H9 (cell line): ENCODE measurements at regions not wholly inside any gene's neighbourhood (a gene's known extent, or its start where the extent isn't known, plus 50 kb on each side); places are given as distances from the start of the nearest gene placed in this dataset.

Experiments
- DNase-seq: peaks from one replicate; pipeline ENCODE4 v3.0.0-alpha.2; 2017
- H2AFZ ChIP-seq: one replicate; pipeline ENCODE4 v1.6.1; 2013; ENCODE audit warnings: mild to moderate bottlenecking, low read length, control low read depth, moderate library complexity
- H2AK5ac ChIP-seq: 2 replicates; pipeline ENCODE4 v1.6.1; 2013; ENCODE audit warnings: low read length, control low read depth, mixed read lengths; ENCODE audit not compliant: insufficient read length
- H2BK120ac ChIP-seq: one replicate; pipeline ENCODE4 v1.6.1; 2013; ENCODE audit warnings: low read depth, mild to moderate bottlenecking, low read length, control low read depth, inconsistent platforms; ENCODE audit not compliant: poor library complexity, severe bottlenecking
- H2BK12ac ChIP-seq: 2 replicates; pipeline ENCODE4 v1.6.1; 2013; ENCODE audit warnings: low read length, control low read depth, mixed read lengths, low read depth; ENCODE audit not compliant: insufficient read length
- H2BK15ac ChIP-seq: 2 replicates; pipeline ENCODE4 v1.6.1; 2013; ENCODE audit warnings: low read depth, low read length, control low read depth
- H2BK20ac ChIP-seq: one replicate; pipeline ENCODE4 v1.6.1; 2013; ENCODE audit warnings: low read depth, mild to moderate bottlenecking, low read length, control low read depth, inconsistent platforms; ENCODE audit not compliant: poor library complexity, severe bottlenecking
- H2BK5ac ChIP-seq: 2 replicates; pipeline ENCODE4 v1.6.1; 2013; ENCODE audit warnings: low read length, control low read depth, mixed read lengths; ENCODE audit not compliant: insufficient read length
- H3K14ac ChIP-seq: 2 replicates; pipeline ENCODE4 v1.6.1; 2013; ENCODE audit warnings: low read length, control low read depth; ENCODE audit not compliant: insufficient read depth
- H3K18ac ChIP-seq: 2 replicates; pipeline ENCODE4 v1.6.1; 2013; ENCODE audit warnings: low read depth, mild to moderate bottlenecking, mixed read lengths, low read length, control low read depth; ENCODE audit not compliant: insufficient read length
- H3K23ac ChIP-seq: 2 replicates; pipeline ENCODE4 v1.6.1; 2013; ENCODE audit warnings: low read length, control low read depth, mixed read lengths, low read depth; ENCODE audit not compliant: insufficient read length
- H3K23me2 ChIP-seq: 2 replicates; pipeline ENCODE4 v1.6.1; 2013; ENCODE audit warnings: low read depth, mild to moderate bottlenecking, mixed read lengths, low read length, control low read depth; ENCODE audit not compliant: insufficient read length, poor library complexity, severe bottlenecking
- H3K27ac ChIP-seq: 2 replicates; pipeline ENCODE4 v1.5.1; 2013; ENCODE audit warnings: low read length, control low read depth, mixed read lengths, low read depth; ENCODE audit not compliant: insufficient read length
- H3K27me3 ChIP-seq: 2 replicates; pipeline ENCODE4 v1.6.1; 2013; ENCODE audit warnings: low read length, control low read depth, inconsistent platforms; ENCODE audit not compliant: insufficient read depth
- H3K4ac ChIP-seq: 2 replicates; pipeline ENCODE4 v1.6.1; 2013; ENCODE audit warnings: low read depth, mild to moderate bottlenecking, control low read depth, inconsistent platforms, low read length, moderate library complexity
- H3K4me1 ChIP-seq: 2 replicates; pipeline ENCODE4 v1.6.1; 2013; ENCODE audit warnings: low read length, control low read depth, inconsistent platforms; ENCODE audit not compliant: insufficient read depth
- H3K4me2 ChIP-seq: 2 replicates; pipeline ENCODE4 v1.6.1; 2013; ENCODE audit warnings: low read length, control low read depth, mixed read lengths; ENCODE audit not compliant: insufficient read length, insufficient read depth
- H3K56ac ChIP-seq: 2 replicates; pipeline ENCODE4 v1.6.1; 2013; ENCODE audit warnings: low read depth, mild to moderate bottlenecking, mixed read lengths, low read length, control low read depth; ENCODE audit not compliant: insufficient read length
- H3K79me1 ChIP-seq: 2 replicates; pipeline ENCODE4 v1.6.1; 2013; ENCODE audit warnings: low read depth, mild to moderate bottlenecking, moderate library complexity, low read length, control low read depth, inconsistent platforms; ENCODE audit not compliant: insufficient read depth, poor library complexity, severe bottlenecking
- H3K79me2 ChIP-seq: 2 replicates; pipeline ENCODE4 v1.6.1; 2013; ENCODE audit warnings: low read length, control low read depth, inconsistent platforms; ENCODE audit not compliant: insufficient read depth
- H3K9ac ChIP-seq: 2 replicates; pipeline ENCODE4 v1.6.1; 2013; ENCODE audit warnings: low read length, control low read depth, mixed read lengths; ENCODE audit not compliant: insufficient read length; ENCODE audit errors: extremely low read depth
- H3K9me3 ChIP-seq: one replicate; pipeline ENCODE4 v1.6.1; 2013; ENCODE audit warnings: low read depth, low read length, inconsistent platforms; ENCODE audit not compliant: control insufficient read depth
- H3T11ph ChIP-seq: one replicate; pipeline ENCODE4 v1.6.1; 2013; ENCODE audit warnings: mild to moderate bottlenecking, low read length, control low read depth, inconsistent platforms
- H4K20me1 ChIP-seq: one replicate; pipeline ENCODE4 v1.6.1; 2013; ENCODE audit not compliant: control insufficient read depth, insufficient read length, insufficient read depth
- H4K5ac ChIP-seq: 2 replicates; pipeline ENCODE4 v1.6.1; 2013; ENCODE audit warnings: low read depth, mild to moderate bottlenecking, mixed read lengths, low read length, control low read depth; ENCODE audit not compliant: insufficient read length
- H4K8ac ChIP-seq: replicated peaks from 2 replicates; pipeline ENCODE4 v1.6.1; 2013; ENCODE audit warnings: low read length, control low read depth, mixed read lengths, low read depth; ENCODE audit not compliant: insufficient read length
- H4K91ac ChIP-seq: 2 replicates; pipeline ENCODE4 v1.6.1; 2013; ENCODE audit warnings: low read depth, mild to moderate bottlenecking, moderate library complexity, mixed read lengths, low read length, control low read depth; ENCODE audit not compliant: insufficient read length
- H3K27ac Mint-ChIP-seq, 3 experiments: 2 replicates in 2 of 3; 3 replicates in 1 of 3; pipeline ENCODE4 v1.8.0; 2020 to 2021; ENCODE audit warnings: mixed read lengths in 3 of 3, mild to moderate bottlenecking in 1 of 3, moderate library complexity in 1 of 3
- H3K27me3 Mint-ChIP-seq: 2 replicates; pipeline ENCODE4 v1.8.0; 2021; ENCODE audit warnings: low read depth, mild to moderate bottlenecking, moderate library complexity, mixed read lengths
- H3K36me3 Mint-ChIP-seq, 3 experiments: 2 replicates in 2 of 3; 3 replicates in 1 of 3; pipeline ENCODE4 v1.8.0; 2020 to 2021; ENCODE audit warnings: low read depth in 3 of 3, mixed read lengths in 3 of 3; ENCODE audit not compliant: insufficient read depth in 1 of 3
- H3K4me1 Mint-ChIP-seq, 2 experiments: 2 replicates each; pipeline ENCODE4 v1.8.0; 2020; ENCODE audit warnings: mixed read lengths in 2 of 2
- H3K4me3 Mint-ChIP-seq, 2 experiments: 2 replicates in 1 of 2; 3 replicates in 1 of 2; pipeline ENCODE4 v1.8.0; 2020 to 2021; ENCODE audit warnings: mild to moderate bottlenecking in 2 of 2, mixed read lengths in 2 of 2, moderate library complexity in 1 of 2
- H3K9me3 Mint-ChIP-seq, 2 experiments: 2 replicates in 1 of 2; 3 replicates in 1 of 2; pipeline ENCODE4 v1.8.0; 2020; ENCODE audit warnings: mild to moderate bottlenecking in 2 of 2, mixed read lengths in 2 of 2, moderate library complexity in 1 of 2
- CTCF ChIP-seq: fragments of 200-600 bp; sonication (generic); conservative IDR thresholded peaks from 3 replicates; pipeline ENCODE4 v1.8.0; 2021; ENCODE audit warnings: antibody characterized with exemption, mild to moderate bottlenecking
- WGBS: extraction: QIAGEN DNeasy Blood & Tissue Kit; methylation state at CpG from one replicate; pipeline ENCODE4 v1.1.7; 2013; ENCODE audit warnings: missing lambda C conversion rate, low lambda C conversion rate, mixed read lengths; ENCODE audit not compliant: insufficient read length; ENCODE audit errors: extremely low coverage; 5-methylcytosine and 5-hydroxymethylcytosine counted together

GRCh38 chr22:48744283-48744641, 1083.4 kb downstream of the BRD1 start:
- Histone ChIP-seq H2AK5ac (no peak overlapping the region), H4K5ac (no peak overlapping the region), H3K79me2 (no peaks in the 10 kb centered on the region), H3K79me1 (no peaks in the 10 kb centered on the region), H2BK120ac (no peak overlapping the region), H3K14ac (no peak overlapping the region), H4K20me1 (no peaks in the 10 kb centered on the region), H3K23ac (no peak overlapping the region), H2BK20ac (no peak overlapping the region), H3K23me2 (no peaks in the 10 kb centered on the region), H4K8ac (no peak overlapping the region), H2BK15ac (no peak overlapping the region), H3K27ac (no peak overlapping the region), H3K18ac (no peak overlapping the region), H2BK5ac (no peak overlapping the region), H2AFZ (no peak overlapping the region), H3K56ac (no peak overlapping the region), H3K9me3 (no peaks in the 10 kb centered on the region), H4K91ac (no peak overlapping the region), H3K4me1 (no peaks in the 10 kb centered on the region), H3T11ph (no peak overlapping the region), H3K4me2 (no peak overlapping the region), H2BK12ac (no peak overlapping the region), H3K4ac (no peak overlapping the region), H3K9ac (no peak overlapping the region), H3K27me3 (no peaks in the 10 kb centered on the region)
- Mint-ChIP-seq H3K27me3 (no peaks in the 10 kb centered on the region), H3K4me1 (no peaks in the 10 kb centered on the region), H3K27ac (peak overlapping the region in 1 of 3 experiments; percentile 39; a peak in 2 of 7 replicates), H3K4me3 (no peak overlapping the region), H3K9me3 (no peaks in the 10 kb centered on the region; a peak in 2 of 5 replicates), H3K36me3 (peaks cover 0 to 4% (median 2%) of the 10 kb centered on the region in 3 experiments; a peak in 2 of 7 replicates)
- TF ChIP-seq CTCF = no peak
- DNase-seq = no peak
- WGBS = no CpG with 5 or more reads among the region's 11 CpGs
